ENCODE measurements at regions not wholly inside any gene's neighbourhood (a gene's known extent, or its start where the extent isn't known, plus 50 kb on each side); places are given as distances from the start of the nearest gene placed in this dataset.

DNA sequence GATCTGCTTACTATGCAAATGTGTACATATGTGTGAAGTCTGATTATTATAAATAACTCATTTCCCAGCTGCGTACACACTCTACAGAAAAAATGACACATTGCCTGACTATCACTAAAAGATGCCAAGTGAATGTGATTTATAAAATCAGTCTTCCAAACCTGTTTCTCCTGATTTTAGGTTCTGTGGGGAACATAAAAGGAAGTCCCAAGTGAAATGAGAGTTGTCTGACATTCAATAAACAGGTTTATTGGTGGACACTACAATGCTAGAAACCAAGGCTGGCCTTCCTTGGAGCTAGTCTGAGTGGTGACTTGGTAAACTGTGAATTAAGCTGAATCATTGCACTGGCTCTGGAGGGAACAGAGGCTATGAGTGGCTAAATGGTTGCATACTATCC lies 287.9 kb upstream of the ESRRG start:
- no peak overlapping the region for H3K4me3 ChIP-seq
- intact Hi-C loops (cut with DNase I): no loop called here
- H3K9me3 ChIP-seq: no peaks in the 10 kb centered on the region
- H3K36me3 ChIP-seq: no peaks in the 10 kb centered on the region
- no peak for TF ChIP-seq POLR2A (IDR thresholded peaks at IDR 0.05)
- TF ChIP-seq, protein P1, sequence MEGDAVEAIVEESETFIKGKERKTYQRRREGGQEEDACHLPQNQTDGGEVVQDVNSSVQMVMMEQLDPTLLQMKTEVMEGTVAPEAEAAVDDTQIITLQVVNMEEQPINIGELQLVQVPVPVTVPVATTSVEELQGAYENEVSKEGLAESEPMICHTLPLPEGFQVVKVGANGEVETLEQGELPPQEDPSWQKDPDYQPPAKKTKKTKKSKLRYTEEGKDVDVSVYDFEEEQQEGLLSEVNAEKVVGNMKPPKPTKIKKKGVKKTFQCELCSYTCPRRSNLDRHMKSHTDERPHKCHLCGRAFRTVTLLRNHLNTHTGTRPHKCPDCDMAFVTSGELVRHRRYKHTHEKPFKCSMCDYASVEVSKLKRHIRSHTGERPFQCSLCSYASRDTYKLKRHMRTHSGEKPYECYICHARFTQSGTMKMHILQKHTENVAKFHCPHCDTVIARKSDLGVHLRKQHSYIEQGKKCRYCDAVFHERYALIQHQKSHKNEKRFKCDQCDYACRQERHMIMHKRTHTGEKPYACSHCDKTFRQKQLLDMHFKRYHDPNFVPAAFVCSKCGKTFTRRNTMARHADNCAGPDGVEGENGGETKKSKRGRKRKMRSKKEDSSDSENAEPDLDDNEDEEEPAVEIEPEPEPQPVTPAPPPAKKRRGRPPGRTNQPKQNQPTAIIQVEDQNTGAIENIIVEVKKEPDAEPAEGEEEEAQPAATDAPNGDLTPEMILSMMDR (IDR thresholded peaks at IDR 0.05): no peak
- whole genome bisulfite sequencing (ENCODE audit: insufficient coverage, low coverage, low lambda C conversion rate, missing lambda C conversion rate): 33% methylated on average over 1 of the region's 1 CpG
- DNase-seq: no peak
- H3K27ac ChIP-seq: no peak overlapping the region
- no peaks in the 10 kb centered on the region for H3K4me1 ChIP-seq
- no peak for ATAC-seq
- no peaks in the 10 kb centered on the region for H3K27me3 ChIP-seq

DNA sequence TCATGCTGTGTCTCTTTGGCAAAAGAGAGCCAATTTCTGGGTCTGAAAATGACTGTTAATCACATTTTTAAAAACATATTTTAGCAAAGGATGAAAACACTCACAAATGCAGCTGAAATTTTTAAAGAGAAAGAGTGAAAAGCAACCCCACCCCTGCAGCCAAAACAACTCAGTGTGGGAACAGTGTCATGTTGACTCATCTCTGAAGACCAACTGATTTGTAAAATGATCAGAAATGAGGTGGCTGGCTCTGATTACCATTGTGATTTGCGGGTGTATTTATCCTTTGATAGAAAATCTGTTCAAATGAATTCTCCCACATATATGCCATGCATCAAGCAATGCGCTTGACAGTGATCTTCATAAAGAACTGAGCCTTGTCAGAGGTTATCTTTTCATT lies 287.0 kb upstream of the ESRRG start:
- no peak for DNase-seq
- no peak for TF ChIP-seq POLR2A (IDR thresholded peaks at IDR 0.05)
- TF ChIP-seq, protein P1 (IDR thresholded peaks at IDR 0.05): no peak
- H3K4me3 ChIP-seq: no peak overlapping the region
- no peak for ATAC-seq
- H3K27ac ChIP-seq: no peak overlapping the region
- no peaks in the 10 kb centered on the region for H3K27me3 ChIP-seq
- no peaks in the 10 kb centered on the region for H3K4me1 ChIP-seq
- intact Hi-C loops (cut with DNase I): no loop called here
- WGBS (ENCODE audit: insufficient coverage, low coverage, low lambda C conversion rate, missing lambda C conversion rate): 74% methylated on average over 2 of the region's 2 CpGs
- H3K36me3 ChIP-seq: no peaks in the 10 kb centered on the region
- H3K9me3 ChIP-seq: no peaks in the 10 kb centered on the region

DNA sequence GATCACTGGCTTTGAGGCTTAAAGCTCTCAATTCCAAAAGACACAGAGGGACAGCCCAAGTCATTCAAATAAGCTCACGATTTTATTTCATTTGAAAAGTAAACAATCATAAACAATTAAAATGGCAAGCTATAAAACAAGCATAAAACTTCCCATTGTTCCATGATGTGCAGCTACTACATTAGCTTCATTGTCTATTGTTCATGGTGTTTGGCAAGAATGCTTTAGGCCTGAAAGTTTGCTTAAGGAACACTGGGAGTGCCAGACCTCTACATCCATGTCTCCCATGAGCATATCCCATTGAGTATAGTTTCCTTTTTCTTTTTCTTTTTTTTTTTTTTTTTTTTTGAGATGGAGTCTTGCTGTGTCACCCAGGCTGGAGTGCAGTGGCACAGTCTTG lies 286.1 kb upstream of the ESRRG start:
- Histone ChIP-seq H3K36me3 (no peaks in the 10 kb centered on the region), H3K27ac (no peak overlapping the region), H3K4me3 (no peak overlapping the region), H3K4me1 (no peaks in the 10 kb centered on the region), H3K9me3 (no peaks in the 10 kb centered on the region), H3K27me3 (no peaks in the 10 kb centered on the region)
- TF ChIP-seq, protein P1 (IDR thresholded peaks at IDR 0.05): no peak
- no peak for TF ChIP-seq POLR2A (IDR thresholded peaks at IDR 0.05)
- WGBS (ENCODE audit: insufficient coverage, low coverage, low lambda C conversion rate, missing lambda C conversion rate): 24% methylated on average over 1 of the region's 1 CpG
- DNase-seq (no peak), ATAC-seq (no peak)
- intact Hi-C loops (cut with DNase I): no loop called here

DNA sequence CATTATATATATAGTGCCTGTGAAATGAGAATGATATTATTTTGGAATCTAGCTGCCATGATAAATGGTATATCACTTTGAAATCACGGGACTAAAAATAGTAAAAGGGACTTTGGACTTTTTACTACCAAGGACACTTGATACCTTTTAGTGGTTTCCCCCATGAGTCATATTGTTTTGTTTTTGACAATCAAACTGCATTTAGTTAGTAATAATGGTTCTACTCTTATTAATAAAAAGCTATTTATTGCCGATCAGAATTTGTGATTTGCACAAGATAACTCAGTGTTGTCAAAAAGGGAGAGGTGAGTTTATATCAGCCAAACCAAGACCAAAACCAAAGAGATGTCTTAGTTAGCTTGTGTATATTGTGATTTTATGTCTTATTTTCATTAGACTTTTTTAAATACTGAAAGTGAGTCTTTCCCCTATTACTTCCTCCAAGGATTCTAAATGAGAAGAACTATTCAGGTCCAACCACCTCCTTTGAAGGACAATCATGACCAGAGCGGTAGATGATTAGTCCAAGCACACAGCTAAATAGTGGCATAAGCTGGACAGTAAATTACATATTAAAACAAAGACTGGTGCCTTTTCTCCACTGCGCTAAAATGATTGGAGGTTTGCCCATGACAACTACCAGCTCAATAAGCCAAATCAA lies 281.7 kb upstream of the ESRRG start:
- DNase-seq: no peak
- intact Hi-C loops (cut with DNase I): no loop called here
- no peak for ATAC-seq
- Histone ChIP-seq H3K27me3 (no peaks in the 10 kb centered on the region), H3K36me3 (no peaks in the 10 kb centered on the region), H3K27ac (no peak overlapping the region), H3K9me3 (no peaks in the 10 kb centered on the region), H3K4me1 (no peaks in the 10 kb centered on the region), H3K4me3 (no peak overlapping the region)
- TF ChIP-seq POLR2A (IDR thresholded peaks at IDR 0.05): no peak
- TF ChIP-seq, protein P1 (IDR thresholded peaks at IDR 0.05): no peak
- 49% methylated on average over 4 of the region's 4 CpGs for WGBS (ENCODE audit: insufficient coverage, low coverage, low lambda C conversion rate, missing lambda C conversion rate)

DNA sequence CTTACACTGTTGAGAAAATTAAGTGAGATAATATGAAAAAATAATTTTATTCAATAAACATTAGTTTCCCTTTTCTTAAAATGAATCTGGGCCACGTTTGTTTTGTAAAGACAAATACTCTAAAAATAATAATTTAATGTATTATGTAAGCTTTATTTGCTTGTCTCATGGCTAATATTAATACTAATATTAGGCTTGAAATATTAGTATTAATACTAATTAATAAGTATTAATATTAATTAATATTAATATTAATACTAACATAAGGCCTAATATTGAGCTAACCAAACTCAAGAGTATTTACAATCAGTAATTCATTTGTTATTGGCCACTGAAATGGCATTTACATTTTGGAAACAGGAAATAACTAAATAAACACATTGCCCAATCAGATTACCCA lies 280.1 kb upstream of the ESRRG start:
- Histone ChIP-seq H3K9me3 (no peaks in the 10 kb centered on the region), H3K36me3 (no peaks in the 10 kb centered on the region), H3K27ac (no peak overlapping the region), H3K4me3 (no peak overlapping the region), H3K4me1 (no peaks in the 10 kb centered on the region), H3K27me3 (no peaks in the 10 kb centered on the region)
- DNase-seq: no peak
- ATAC-seq: no peak
- 61% methylated on average over 1 of the region's 1 CpG for WGBS (ENCODE audit: insufficient coverage, low coverage, low lambda C conversion rate, missing lambda C conversion rate)
- TF ChIP-seq, protein P1 (IDR thresholded peaks at IDR 0.05): no peak
- TF ChIP-seq POLR2A (IDR thresholded peaks at IDR 0.05): no peak
- intact Hi-C loops (cut with DNase I): no loop called here
